Right lobe of liver (tissue), 4 donors: ENCODE measurements at regions not wholly inside any gene's neighbourhood (a gene's known extent, or its start where the extent isn't known, plus 50 kb on each side); places are given as distances from the start of the nearest gene placed in this dataset.

ENCODE experiments used
- CTCF ChIP-seq, 4 donors: fragments of 200-600 bp in 3 of 4; fragments of 450-650 bp in 1 of 4; IDR thresholded peaks; one replicate each; pipeline versions ENCODE4 v1.5.1 to v1.8.0; 2016 to 2022; ENCODE audit warnings: antibody characterized with exemption in 4 of 4, mild to moderate bottlenecking in 2 of 4
- POLR2A ChIP-seq: fragments of 450-650 bp; IDR thresholded peaks from one replicate; pipeline ENCODE4 v1.6.1; 2017; ENCODE audit warnings: antibody characterized with exemption, mild to moderate bottlenecking
- donor health status: DM: no; HTN: no; CAD: no.
- donor health status: DM: no; HTN: no; CAD: no.
- donor health status: DM: no; HTN: yes; CAD: no.

- TF ChIP-seq CTCF (IDR thresholded peaks at IDR 0.05) (no peak), POLR2A (no peak)
These were observed 63.1 kb upstream of the COX7C start for GRCh38 chr5:86554638-86555037.
